ENCODE measurements at regions not wholly inside any gene's neighbourhood (a gene's known extent, or its start where the extent isn't known, plus 50 kb on each side); places are given as distances from the start of the nearest gene placed in this dataset.
"Not testable (repeated sequence)": the region's sequence is repeated elsewhere in the genome, so short reads cannot be mapped to it uniquely, and the experiment has no call there.

DNA sequence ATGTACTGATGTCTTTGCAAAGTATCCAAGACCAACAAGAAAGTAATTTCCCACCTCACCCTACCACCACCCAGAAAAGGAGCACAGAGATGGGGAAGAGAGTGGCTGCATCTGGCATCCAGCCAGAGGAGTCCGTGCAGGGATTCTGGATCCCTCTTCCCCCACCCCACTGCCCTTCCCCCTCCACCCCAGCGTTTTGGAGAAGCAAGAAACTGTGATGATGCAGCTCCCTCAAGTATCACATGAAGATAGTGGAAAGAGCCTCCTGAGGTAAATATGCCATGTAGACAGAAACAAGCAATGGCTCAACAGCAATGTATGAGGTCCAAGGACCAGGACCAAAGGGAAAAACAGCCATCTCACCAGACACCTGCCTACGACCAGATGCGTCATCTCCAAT, 153.8 kb downstream of the DEPDC1B start:
- no peak for DNase-seq (ENCODE audit: low spot score)

DNA sequence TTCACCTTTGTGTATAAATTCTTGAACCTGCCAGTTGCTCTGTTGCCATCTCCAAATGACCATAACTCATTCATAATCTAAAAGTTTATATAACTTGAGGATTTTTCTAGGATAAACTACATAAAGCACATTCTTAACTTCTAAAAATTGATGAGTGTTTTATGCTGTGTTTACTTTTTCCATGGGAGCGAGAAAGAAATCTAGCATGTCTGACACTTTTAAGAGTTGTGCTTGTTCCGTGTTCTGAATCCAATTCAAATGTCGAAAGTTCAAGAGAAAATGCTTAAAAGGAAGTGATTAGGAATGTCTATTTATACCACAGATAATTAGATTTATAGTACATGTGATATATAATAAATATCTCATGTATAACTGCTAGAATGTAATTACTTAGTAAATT, 154.4 kb downstream of the DEPDC1B start:
- DNase-seq (ENCODE audit: low spot score), result no peak

DNA sequence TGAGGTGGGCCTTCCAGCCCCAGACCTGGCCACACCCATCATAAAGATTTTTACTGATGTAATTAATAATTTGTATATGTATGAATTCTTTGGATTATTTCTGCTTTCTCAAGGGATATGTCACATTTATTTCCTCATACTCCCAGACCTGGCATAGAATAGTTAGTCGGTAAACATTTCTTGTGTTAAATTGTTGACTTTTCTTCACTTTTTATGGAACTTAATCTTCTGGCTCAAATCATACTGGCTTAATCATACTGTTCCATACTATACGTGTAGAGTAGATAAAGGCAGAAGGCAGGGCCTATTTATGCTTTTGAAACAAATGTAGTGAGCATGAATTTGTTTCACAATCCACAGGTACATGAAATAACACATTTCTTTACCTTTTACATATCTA, 155.8 kb downstream of the DEPDC1B start:
- no peak for DNase-seq (ENCODE audit: low spot score)

DNA sequence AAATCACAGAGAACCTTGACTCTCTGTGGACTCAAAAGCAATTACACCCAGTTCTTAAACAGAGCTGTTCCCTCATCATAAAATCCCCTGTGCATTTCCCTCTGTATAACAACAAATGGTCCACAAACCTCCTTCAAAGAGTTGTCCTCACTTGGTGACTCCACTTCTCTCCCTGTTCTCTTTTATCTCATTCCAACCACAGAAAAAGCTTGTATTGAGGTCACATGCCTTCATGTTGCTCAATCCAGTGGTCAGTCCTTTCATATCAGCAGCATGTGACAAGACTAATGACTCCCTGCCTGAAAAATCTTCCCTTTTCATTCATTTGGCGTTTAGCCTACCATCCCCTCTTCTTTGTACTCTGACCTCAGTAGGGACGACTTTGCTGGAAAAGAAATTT, 158.0 kb downstream of the DEPDC1B start:
- DNase-seq (ENCODE audit: low spot score), result peak; percentile 15

DNA sequence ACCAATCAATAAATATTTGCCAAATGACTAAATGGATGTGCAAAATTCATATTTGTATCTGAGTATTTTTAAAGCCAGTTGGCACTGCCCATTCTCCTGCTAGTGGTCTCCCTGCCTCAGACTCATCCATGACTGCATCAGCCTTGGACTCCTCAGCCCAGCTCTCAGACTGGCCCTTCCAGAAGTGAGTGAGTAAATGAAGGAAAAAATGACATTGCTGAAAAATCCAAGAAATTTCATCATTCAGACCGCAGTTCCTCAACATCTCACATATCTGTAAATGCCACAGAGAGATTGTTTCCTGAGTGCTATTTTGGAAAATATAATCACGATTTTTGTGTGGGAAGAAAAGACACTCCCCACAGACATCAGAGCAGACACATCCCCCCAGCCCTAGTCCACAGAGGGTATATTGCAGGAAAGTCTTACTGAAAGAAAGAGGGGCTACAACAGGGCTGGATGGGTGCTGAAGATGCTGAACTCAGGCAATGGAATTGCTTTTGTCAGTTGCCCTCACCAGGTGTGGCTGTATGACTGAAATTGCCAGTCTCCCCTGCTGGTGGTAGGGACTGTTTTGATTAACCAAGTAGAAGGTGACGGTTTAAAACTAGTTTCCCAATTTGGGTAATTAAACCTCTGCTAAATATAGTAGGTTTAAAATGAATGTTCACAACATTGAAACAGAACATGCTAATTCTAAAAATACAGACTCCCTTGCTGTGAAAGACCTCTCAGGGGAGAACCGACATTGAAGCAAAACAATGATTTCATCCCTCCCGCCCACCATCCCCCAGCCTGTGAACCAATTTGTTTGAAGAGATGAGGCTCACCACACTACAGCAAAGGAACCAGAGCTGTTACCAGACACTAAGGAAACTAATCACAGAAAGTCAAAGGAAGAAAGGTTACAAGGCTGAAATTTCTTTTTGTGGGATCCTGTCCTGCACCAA, 158.8 kb downstream of the DEPDC1B start:
- peak; percentile 48 for DNase-seq (ENCODE audit: low spot score)

DNA sequence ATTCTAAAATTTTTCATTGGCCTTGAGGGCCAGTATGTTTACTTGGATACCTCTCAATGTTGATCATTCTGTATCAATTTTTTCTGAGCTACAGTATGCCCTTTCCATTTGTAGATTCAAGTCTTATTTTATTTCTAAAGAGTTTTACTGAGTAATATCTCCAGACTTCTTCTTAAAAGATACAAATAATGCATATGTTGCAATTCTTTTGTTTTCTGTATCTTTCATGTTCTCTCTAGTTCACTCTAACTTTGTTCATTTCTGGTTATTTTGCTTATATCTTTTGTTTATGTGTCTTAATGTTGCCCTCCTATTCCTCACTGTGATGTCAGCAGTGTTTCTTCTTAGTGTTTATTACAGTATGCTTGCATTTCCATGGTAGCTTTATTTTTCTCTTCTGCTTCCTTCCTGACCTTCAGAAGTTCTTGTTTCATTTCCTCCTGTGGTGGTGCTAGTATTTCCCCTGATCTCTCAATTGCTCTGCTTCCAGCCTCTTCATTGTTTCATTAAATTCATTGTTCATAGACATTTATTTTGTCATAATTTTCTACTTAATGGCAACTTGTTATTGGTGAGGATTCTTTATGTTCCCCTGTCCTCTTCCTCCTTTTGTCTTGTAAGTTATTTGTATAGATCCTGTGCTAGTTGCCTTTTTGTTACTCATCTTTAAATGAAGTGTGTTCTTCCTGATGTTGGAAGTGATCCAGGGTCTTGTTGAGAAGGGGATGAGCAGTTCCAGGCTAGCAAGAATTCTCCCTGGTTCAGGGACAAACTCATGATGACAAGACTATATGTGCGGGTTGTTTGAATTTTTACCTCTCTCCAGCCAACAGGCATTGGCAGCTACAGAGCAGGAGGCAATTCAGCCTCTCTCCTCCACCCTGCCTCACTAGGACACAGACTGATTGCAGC, 160.8 kb downstream of the DEPDC1B start:
- DNase-seq (ENCODE audit: low spot score), result no peak

DNA sequence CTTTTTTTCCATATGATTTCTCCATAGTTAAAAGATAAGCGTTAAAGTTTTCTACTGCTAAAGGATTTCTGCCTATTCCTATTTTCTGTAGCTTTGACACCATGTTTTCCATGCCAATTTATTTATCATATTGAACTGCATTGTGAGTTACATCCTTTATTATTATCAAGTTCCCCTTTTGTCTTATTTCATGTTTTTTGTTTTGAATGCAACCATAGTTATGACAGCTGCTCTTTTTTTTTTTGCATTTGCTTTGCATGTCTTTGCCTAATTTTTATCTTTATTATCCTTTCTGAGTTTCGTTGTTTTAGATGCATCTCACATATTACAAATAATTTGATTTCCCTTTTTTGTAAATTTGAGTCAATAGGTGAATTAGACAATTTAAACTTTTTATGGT, 161.5 kb downstream of the DEPDC1B start:
- DNase-seq (ENCODE audit: low spot score), result no peak

DNA sequence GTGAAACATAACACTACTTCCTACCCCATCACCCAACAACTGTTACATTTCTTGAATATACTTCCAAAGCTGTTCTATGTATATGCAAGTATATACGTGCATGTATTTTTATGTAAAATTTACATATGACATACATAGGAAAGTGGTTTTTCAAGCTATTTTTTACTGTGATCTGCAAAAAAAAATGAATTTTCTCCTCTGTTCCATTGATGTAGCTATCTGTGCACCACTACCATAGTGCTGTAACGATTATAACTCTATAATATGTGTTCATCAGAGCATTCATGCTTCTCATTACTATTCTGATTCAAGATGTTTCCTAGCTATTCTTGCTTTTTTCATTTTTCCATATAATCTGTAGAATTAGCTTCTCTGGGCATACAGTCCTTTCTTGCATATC, 164.0 kb downstream of the DEPDC1B start:
- no peak for DNase-seq (ENCODE audit: low spot score)

DNA sequence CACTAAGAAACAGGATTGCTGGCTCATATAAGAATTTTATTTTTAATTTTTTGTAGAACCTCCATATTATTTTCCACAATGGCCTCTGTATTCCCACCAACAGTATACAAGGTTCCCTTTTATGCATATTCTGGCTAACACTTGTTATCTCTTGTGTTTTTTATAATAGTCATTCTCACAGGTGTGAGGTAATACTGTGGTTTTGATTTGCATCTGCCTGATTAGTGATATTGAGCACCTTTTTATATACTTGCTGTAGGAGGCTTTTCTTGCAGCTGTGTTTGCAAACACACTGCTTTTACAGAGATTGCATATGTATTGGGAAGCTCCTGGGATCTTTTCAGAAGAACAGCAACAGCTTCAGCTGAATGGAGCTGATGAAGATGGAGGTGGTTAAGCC, 164.8 kb downstream of the DEPDC1B start:
- no peak for DNase-seq (ENCODE audit: low spot score)

DNA sequence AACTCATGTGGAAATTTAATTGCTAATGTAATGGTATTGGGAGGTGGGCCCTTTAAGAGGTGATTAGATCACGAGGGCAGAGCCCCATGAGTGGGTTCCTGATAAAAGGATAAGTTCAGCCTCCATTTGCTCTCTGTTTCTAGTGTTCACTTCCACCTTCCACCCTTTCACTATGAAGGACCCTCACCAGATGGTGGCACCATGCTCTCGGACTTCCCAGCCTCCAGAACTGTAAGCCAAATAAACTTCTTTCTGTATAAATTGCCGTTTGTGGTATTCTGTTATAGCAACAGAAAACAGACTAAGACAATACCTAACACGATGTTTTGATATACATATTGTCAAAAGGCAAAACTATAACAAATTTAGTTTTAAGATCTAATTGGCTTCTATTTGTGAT, 166.2 kb downstream of the DEPDC1B start:
- no peak for DNase-seq (ENCODE audit: low spot score)

DNA sequence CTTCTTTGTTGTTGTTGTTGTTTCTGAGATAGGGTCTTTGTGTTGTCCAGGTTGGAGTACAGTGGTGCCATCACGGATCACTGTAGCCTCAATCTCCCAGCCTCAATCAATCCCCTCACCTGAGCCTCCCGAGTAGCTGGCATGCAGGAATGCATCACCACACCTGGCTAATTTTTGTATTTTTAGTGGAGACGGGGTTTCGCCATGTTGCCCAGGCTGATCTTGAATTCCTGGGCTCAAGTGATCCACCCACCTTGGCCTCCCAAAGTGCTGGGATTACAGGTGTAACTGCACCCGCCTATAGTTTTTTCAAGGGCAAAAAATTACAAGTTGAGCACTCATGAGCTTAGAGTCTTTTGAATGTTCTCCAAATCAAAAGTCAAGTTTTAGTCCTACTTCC, 167.2 kb downstream of the DEPDC1B start:
- DNase-seq (ENCODE audit: low spot score), result not testable (repeated sequence)

DNA sequence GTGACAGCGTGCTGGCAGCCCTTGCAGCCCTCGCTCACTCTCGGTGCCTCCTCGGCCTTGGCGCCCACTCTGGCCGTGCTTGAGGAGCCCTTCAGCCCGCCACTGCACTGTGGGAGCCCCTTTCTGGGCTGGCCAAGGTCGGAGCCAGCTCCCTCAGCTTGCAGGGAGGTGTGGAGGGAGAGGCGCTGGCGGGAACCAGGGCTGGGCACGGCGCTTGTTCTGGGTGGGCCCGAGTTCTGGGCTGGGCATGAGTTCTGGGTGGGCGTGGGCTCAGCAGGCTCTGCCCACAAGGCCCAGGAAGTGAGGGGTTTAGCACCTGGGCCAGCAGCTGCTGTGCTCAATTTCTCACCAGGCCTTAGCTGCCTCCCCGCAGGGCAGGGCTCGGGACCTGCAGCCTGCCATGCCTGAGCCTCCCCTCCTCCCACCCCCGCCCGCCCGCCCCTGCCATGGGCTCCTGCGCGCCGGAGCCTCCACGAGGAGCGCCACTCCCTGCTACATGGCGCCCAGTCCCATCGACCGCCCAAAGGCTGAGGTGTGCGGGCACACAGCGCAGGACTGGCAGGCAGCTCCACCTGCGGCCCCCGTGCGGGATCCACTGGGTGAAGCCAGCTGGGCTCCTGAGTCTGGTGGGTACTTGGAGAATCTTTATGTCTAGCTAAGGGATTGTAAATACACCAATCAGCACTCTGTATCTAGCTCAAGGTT, 169.7 kb downstream of the DEPDC1B start:
- not testable (repeated sequence) for DNase-seq (ENCODE audit: low spot score)

DNA sequence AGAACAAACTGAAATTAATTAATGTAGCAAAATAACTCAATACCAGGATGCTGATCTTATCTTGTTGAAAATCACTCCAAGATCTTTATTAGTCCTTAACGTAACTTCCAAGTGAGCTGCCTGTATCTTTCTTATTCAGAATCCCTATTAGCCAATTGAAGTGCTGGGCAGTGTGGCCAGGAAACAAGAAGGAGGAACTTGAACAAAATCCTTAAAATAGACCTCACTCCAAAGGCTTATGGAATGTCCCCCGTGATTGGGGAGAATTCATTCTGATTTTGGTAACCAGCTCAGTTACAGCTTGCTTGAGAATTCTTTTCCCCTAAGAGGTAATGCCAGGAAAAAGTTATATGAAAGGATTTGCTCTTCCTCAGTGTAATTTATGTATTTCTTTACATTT, 171.0 kb downstream of the DEPDC1B start:
- no peak for DNase-seq (ENCODE audit: low spot score)

DNA sequence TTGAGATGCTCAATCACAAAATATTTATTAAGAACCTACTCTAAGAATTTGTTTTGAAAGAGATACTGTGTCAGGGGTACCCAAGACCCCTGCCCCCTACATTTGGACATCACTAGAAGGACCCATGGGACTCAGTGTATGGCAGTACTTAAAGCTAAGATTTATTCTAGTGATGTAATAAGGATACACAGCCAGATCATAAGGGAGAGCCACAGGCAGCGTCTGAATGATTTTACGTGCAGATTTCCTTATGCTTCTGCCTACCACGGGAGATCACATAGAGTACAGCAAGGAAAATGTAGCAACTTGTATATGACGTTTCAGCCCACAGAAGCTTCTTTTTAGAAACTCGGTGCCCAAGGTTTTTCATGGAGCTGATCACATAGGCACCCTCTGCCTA, 172.9 kb downstream of the DEPDC1B start:
- DNase-seq (ENCODE audit: low spot score), result no peak

DNA sequence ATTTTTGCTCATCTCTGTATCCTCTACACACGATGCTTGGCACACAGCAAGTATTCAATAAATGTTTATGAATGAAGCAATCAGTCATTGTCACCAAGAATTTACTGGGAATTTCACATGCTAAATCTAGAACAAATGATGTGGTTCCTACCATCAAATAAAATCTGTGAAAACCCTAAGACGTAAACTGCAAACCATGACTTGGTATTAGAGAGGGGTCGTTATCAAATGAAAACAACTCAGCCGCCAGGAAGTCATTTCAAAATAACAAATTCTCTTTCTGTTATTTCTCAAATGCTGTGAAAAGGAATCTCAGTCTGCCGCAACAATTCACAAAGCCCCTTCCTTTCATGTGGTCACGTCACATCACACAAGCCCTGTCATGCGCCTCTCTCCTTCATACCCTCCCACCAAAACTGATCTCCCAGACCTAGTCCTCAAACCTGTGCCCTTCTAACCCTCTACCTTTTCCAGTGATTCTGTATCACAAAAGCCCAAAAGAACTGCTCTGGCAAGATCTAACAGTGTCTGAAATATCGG, 173.6 kb downstream of the DEPDC1B start:
- no peak for DNase-seq (ENCODE audit: low spot score)

DNA sequence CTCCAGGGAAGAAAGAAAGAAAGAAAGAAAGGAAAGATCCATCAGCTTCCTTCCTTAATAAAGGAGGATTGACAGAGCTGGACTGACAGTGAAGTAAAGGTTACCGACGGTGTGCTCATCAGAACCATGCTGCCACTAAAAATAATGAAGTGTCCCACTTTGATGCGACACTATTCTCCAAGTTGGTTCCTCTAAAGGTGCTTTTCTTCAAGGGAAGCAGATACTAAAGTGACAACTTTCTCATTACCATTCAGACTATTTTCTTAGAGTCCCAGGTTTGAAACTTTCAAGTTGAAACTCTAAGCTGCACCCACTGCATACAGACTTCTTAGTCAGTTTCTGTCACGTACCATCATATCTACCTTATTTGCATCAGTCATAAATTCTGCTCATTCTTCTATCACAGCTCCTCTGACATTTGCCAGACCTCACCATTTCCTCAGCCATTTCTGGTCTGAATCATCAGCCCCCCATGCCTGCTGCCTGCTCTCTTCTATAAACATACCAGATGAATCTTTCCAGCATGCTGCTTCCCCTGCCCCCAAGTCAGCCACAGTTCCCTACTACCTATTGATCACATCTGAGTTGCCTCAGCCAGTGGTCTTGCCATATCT, 177.6 kb downstream of the DEPDC1B start:
- DNase-seq (ENCODE audit: low spot score), result no peak

DNA sequence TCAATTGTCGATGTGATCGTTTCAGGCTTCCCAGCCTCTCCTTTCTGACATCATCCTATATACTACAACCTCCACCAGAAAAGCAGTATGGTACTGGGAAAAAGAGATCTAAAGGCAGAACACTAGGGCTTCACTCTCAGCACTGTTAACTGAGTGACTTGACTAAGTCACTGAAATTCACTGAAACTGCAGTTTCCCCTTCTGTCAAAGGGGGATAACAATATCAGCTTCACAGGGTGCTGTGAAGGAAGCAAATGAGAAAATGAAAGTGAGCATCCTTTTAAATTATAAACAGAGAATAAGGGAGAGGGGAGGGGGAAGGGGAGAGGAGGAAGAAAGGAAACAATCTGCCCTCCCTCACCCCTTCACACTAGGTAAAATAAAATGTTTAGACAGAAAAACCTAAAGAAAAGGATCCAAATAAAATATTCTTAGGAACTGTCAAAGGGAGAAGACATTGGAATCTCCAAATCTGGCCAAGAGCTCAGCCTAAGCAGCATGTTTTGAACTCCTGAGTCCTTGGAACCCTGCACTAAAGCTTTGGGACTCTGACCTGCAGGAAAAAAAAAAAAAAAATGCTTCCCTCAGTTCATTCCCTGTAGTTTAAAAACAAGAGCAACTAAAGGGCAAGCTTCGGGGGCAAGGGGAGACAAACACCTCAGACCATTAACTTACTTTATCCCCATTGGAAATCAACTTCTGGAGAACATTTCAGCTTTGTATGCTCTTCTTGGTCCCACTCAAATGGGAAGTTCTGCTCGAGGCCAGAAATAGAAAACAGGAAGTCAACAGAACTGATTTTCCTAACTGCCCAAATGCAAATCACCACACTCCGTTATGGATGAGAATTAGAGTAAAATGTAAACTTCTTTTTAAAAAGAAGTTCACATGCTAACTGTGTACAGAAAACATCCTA, 178.3 kb downstream of the DEPDC1B start:
- DNase-seq (ENCODE audit: low spot score), result no peak

DNA sequence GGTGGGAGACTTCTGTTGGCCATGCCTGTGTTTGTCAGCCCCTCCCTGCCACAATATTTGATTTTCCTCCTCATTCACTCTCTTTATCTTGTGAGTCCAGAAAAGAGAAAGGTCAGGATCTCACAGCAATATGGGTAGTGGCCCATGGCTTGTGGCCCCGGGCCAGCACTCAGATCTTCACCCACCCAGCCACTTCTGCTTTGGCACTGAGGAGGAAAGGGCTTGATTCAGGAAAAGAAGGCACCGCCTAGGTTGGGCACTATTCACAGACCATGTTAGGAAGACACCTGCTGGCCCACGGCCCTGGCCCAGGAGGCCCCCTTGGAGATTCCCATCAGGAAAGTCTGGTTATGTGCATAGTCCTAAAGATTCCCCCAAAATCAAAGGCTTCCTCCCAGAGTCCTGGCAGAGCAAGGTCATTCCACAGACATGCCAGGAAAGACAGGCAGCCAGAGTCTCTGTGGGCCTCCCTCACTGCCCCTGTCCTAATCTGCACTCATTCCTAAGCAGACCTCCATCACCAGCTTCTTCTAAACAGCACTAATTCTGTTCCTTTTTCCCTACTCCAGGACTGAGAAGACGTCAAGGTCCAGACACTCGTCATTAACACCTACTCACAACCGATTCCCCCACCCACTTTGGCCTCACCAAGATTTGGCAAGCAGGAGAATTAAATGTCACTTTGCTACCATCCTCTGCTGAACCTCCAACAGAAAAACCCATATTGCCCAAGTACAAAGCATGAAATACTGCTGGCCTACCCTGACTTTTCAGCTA, 179.3 kb downstream of the DEPDC1B start:
- DNase-seq (ENCODE audit: low spot score), result no peak

DNA sequence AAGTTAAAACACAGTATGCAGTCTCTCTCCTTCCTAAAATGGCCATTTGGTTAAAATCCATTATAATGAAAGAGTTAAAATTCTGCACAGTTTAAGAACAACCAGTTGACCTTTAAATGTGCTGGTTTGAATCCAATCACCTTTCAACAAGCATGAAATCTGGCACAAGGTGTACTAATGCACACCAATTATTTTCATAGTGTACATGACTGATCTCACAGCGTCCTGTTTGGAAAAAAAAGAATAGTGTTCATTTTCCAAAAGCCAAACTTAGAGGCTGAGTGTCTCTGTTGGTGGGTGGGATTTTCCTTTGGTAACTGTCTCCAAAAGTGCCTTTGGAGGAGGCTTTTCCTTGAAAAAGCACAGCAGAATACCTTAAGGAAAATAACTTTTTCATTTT, 180.6 kb downstream of the DEPDC1B start:
- DNase-seq (ENCODE audit: low spot score), result no peak

DNA sequence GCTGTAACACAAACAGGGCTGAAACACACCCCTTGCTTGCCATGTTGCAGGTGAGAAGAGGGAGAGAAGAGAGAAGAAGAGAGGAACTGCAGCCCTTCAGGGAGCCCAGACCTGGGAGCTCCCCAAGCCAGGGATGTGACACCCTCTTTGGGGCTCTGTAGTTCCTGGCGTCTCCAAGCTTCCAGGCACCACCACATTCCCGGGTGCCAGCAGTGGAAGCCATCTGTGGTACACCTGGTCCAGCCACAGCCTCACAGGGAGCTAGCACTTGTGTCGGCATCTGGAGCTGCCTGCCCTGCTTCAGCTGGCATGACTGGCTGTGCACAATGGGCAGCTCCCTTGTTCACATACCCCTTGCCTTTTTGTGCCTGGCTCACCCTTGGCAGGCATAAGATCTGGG, 182.1 kb downstream of the DEPDC1B start:
- no peak for DNase-seq (ENCODE audit: low spot score)

Measured in GM03348 (cell line).